ENCODE measurements at regions not wholly inside any gene's neighbourhood (a gene's known extent, or its start where the extent isn't known, plus 50 kb on each side); places are given as distances from the start of the nearest gene placed in this dataset.

- Histone ChIP-seq H3K36me3 (no peaks in the 10 kb centered on the region), H3K27me3 (no peaks in the 10 kb centered on the region), H3K4me3 (no peak overlapping the region), H3K27ac (no peak overlapping the region), H3K9me3 (no peaks in the 10 kb centered on the region), H3K4me1 (no peaks in the 10 kb centered on the region)
- intact Hi-C loops (cut with DNase I), result no loop called here
- TF ChIP-seq CTCF (IDR thresholded peaks at IDR 0.05), result no peak
- DNase-seq (no peak), ATAC-seq (no peak)
Observed at GRCh38 chr10:3339121-3339520, 166.5 kb upstream of the PITRM1 start.

GRCh38 chr10:3337741-3338140 is 165.2 kb upstream of the PITRM1 start:
- Histone ChIP-seq H3K4me3 (no peak overlapping the region), H3K27ac (no peak overlapping the region), H3K4me1 (no peaks in the 10 kb centered on the region), H3K27me3 (no peaks in the 10 kb centered on the region), H3K9me3 (no peaks in the 10 kb centered on the region), H3K36me3 (no peaks in the 10 kb centered on the region)
- TF ChIP-seq CTCF (IDR thresholded peaks at IDR 0.05), result no peak
- ATAC-seq (no peak), DNase-seq (peak in 1 of 4 donors; percentile 30)
- intact Hi-C loops (cut with DNase I), result no loop called here

GRCh38 chr10:3336673-3337293 is 164.2 kb upstream of the PITRM1 start:
- ATAC-seq (no peak), DNase-seq (no peak)
- Histone ChIP-seq H3K36me3 (no peaks in the 10 kb centered on the region), H3K9me3 (no peaks in the 10 kb centered on the region), H3K27ac (no peak overlapping the region), H3K4me1 (no peaks in the 10 kb centered on the region), H3K4me3 (no peak overlapping the region), H3K27me3 (no peaks in the 10 kb centered on the region)
- intact Hi-C loops (cut with DNase I), result no loop called here
- TF ChIP-seq CTCF (IDR thresholded peaks at IDR 0.05), result no peak

- DNase-seq, result no peak
- no peaks in the 10 kb centered on the region for H3K9me3 ChIP-seq
- no peaks in the 10 kb centered on the region for H3K4me1 ChIP-seq
- TF ChIP-seq CTCF (IDR thresholded peaks at IDR 0.05), result no peak
- H3K36me3 ChIP-seq, result no peaks in the 10 kb centered on the region
- H3K4me3 ChIP-seq, result no peak overlapping the region
- no peak overlapping the region for H3K27ac ChIP-seq
- ATAC-seq, result no peak
- intact Hi-C loops (cut with DNase I), result no loop called here
- no peaks in the 10 kb centered on the region for H3K27me3 ChIP-seq
Observed at GRCh38 chr10:3333426-3333825, 160.8 kb upstream of the PITRM1 start.

GRCh38 chr10:3331690-3332230 is 159.2 kb upstream of the PITRM1 start:
- no peaks in the 10 kb centered on the region for H3K9me3 ChIP-seq
- H3K27ac ChIP-seq, result no peak overlapping the region
- no peak for TF ChIP-seq CTCF (IDR thresholded peaks at IDR 0.05)
- H3K36me3 ChIP-seq, result no peaks in the 10 kb centered on the region
- intact Hi-C loops (cut with DNase I), result no loop called here
- H3K4me3 ChIP-seq, result no peak overlapping the region
- no peak for ATAC-seq
- H3K4me1 ChIP-seq, result no peaks in the 10 kb centered on the region
- no peaks in the 10 kb centered on the region for H3K27me3 ChIP-seq
- DNase-seq, result no peak
